Prostate gland (tissue), 2 donors: ENCODE measurements at regions not wholly inside any gene's neighbourhood (a gene's known extent, or its start where the extent isn't known, plus 50 kb on each side); places are given as distances from the start of the nearest gene placed in this dataset.

Source experiments
- CTCF ChIP-seq, 4 experiments: fragments of 200-600 bp in 2 of 4; fragments of 450-650 bp in 2 of 4; sonication (generic) in 2 of 4; IDR thresholded peaks; 1 replicate in 3 of 4; 2 replicates in 1 of 4; pipeline ENCODE4 v1.5.1; 2016 to 2019; ENCODE audit warnings: antibody characterized with exemption in 4 of 4, mild to moderate bottlenecking in 2 of 4, moderate library complexity in 2 of 4
- POLR2A ChIP-seq: fragments of 450-650 bp; IDR thresholded peaks from one replicate; pipeline ENCODE4 v1.6.1; 2016; ENCODE audit warnings: antibody characterized with exemption, mild to moderate bottlenecking
- POLR2AphosphoS5 ChIP-seq: sonication (generic); formaldehyde crosslinking; IDR thresholded peaks from one replicate; pipeline ENCODE4 v1.6.1; 2017; ENCODE audit warnings: antibody characterized with exemption

GRCh38 chr9:129469188-129469987 is 151.5 kb downstream of the C9orf50 start:
- TF ChIP-seq CTCF (IDR thresholded peaks at IDR 0.05) (no peak), POLR2AphosphoS5 (no peak), POLR2A (no peak)
